Ishikawa (cell line): ENCODE measurements at regions not wholly inside any gene's neighbourhood (a gene's known extent, or its start where the extent isn't known, plus 50 kb on each side); places are given as distances from the start of the nearest gene placed in this dataset.

Experiments
- CEBPB ChIP-seq: IDR thresholded peaks from 2 replicates; pipeline ENCODE4 v1.6.1; 2012
- CREB1 ChIP-seq: IDR thresholded peaks from 2 replicates; pipeline ENCODE4 v1.6.1; 2012; ENCODE audit warnings: low read depth
- EGR1 ChIP-seq: IDR thresholded peaks from 2 replicates; pipeline ENCODE4 v1.6.1; 2012
- EP300 ChIP-seq: IDR thresholded peaks from 2 replicates; pipeline ENCODE4 v1.6.1; 2012; ENCODE audit warnings: borderline replicate concordance
- FOXM1 ChIP-seq: IDR thresholded peaks from 2 replicates; pipeline ENCODE4 v1.6.1; 2012; ENCODE audit warnings: low read depth, borderline replicate concordance
- NFIC ChIP-seq: IDR thresholded peaks from 2 replicates; pipeline ENCODE4 v1.6.1; 2012
- RAD21 ChIP-seq: IDR thresholded peaks from 2 replicates; pipeline ENCODE4 v1.6.1; 2012; ENCODE audit warnings: low read depth
- TAF1 ChIP-seq: IDR thresholded peaks from 2 replicates; pipeline ENCODE4 v1.6.1; 2012; ENCODE audit warnings: low read depth, mild to moderate bottlenecking
- TCF12 ChIP-seq: IDR thresholded peaks from 2 replicates; pipeline ENCODE4 v1.6.1; 2012; ENCODE audit warnings: low read depth
- TEAD4 ChIP-seq: IDR thresholded peaks from 2 replicates; pipeline ENCODE4 v1.6.1; 2012
- YY1 ChIP-seq: IDR thresholded peaks from 2 replicates; pipeline ENCODE4 v1.6.1; 2012; ENCODE audit warnings: low read depth
- ZBTB7A ChIP-seq: IDR thresholded peaks from 2 replicates; pipeline ENCODE4 v1.6.1; 2012; ENCODE audit warnings: low read depth
- TF ChIP-seq, protein P1 (sequence below): IDR thresholded peaks from 2 replicates; pipeline ENCODE4 v1.6.1; 2012
- TF ChIP-seq, protein P2 (sequence below): IDR thresholded peaks from 2 replicates; pipeline ENCODE4 v1.6.1; 2012
- TF ChIP-seq, protein P3 (sequence below): IDR thresholded peaks from 2 replicates; pipeline ENCODE4 v1.6.1; 2012; ENCODE audit warnings: low read depth, mild to moderate bottlenecking

DNA sequence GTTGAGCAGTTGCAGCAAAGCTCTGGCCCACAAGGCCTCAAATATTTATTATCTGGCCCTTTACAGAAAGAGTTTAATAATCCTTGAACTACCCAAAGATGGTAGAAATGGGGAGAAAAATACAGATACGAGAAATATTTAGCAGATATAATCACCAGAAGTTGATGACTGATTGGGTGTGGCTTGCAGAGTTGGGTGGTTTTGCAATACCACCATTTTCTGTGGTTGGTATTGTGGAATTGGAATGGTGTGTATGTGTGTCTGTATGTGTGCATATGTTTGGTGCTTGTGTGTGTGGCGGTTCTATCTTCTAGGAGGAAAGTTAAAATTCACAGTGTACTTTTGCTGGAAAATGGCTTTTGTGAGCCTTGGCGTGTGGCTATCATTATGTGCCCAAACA, 85.4 kb upstream of the MANSC4 start:
- no peak for TF ChIP-seq CEBPB
- TF ChIP-seq ZBTB7A, result no peak
- TF ChIP-seq, protein P1, sequence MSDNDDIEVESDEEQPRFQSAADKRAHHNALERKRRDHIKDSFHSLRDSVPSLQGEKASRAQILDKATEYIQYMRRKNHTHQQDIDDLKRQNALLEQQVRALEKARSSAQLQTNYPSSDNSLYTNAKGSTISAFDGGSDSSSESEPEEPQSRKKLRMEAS, result no peak
- no peak for TF ChIP-seq EP300
- TF ChIP-seq, protein P2, sequence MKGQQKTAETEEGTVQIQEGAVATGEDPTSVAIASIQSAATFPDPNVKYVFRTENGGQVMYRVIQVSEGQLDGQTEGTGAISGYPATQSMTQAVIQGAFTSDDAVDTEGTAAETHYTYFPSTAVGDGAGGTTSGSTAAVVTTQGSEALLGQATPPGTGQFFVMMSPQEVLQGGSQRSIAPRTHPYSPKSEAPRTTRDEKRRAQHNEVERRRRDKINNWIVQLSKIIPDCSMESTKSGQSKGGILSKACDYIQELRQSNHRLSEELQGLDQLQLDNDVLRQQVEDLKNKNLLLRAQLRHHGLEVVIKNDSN, result no peak
- TF ChIP-seq CREB1, result no peak
- no peak for TF ChIP-seq YY1
- TF ChIP-seq NFIC, result no peak
- no peak for TF ChIP-seq TAF1
- no peak for TF ChIP-seq FOXM1
- no peak for TF ChIP-seq RAD21
- TF ChIP-seq EGR1, result no peak
- TF ChIP-seq, protein P3, sequence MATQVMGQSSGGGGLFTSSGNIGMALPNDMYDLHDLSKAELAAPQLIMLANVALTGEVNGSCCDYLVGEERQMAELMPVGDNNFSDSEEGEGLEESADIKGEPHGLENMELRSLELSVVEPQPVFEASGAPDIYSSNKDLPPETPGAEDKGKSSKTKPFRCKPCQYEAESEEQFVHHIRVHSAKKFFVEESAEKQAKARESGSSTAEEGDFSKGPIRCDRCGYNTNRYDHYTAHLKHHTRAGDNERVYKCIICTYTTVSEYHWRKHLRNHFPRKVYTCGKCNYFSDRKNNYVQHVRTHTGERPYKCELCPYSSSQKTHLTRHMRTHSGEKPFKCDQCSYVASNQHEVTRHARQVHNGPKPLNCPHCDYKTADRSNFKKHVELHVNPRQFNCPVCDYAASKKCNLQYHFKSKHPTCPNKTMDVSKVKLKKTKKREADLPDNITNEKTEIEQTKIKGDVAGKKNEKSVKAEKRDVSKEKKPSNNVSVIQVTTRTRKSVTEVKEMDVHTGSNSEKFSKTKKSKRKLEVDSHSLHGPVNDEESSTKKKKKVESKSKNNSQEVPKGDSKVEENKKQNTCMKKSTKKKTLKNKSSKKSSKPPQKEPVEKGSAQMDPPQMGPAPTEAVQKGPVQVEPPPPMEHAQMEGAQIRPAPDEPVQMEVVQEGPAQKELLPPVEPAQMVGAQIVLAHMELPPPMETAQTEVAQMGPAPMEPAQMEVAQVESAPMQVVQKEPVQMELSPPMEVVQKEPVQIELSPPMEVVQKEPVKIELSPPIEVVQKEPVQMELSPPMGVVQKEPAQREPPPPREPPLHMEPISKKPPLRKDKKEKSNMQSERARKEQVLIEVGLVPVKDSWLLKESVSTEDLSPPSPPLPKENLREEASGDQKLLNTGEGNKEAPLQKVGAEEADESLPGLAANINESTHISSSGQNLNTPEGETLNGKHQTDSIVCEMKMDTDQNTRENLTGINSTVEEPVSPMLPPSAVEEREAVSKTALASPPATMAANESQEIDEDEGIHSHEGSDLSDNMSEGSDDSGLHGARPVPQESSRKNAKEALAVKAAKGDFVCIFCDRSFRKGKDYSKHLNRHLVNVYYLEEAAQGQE, result no peak
- no peak for TF ChIP-seq TEAD4
- no peak for TF ChIP-seq TCF12

DNA sequence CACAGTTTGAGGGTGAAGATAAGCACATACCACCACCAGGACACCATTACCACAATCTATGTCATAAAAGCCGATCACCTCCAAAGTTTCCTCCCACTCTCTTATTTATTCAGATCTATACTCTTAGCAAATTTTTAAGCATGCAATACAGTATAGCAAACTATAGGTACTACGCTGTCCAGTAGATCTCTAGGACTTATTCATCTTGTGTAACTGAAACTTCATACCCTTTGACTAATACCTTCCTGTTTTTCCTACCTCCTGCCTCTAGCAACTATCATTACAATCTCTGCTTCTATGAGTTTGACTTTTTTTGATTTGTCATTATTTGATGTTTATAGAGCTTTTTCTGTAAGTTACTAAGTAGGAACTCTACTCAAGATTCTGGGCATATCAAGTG, 84.5 kb upstream of the MANSC4 start:
- TF ChIP-seq, protein P3, result no peak
- TF ChIP-seq TEAD4 (no peak), TCF12 (no peak), CEBPB (no peak), RAD21 (no peak), CREB1 (no peak), TAF1 (no peak), EGR1 (no peak), YY1 (no peak), EP300 (no peak), ZBTB7A (no peak), NFIC (no peak), FOXM1 (no peak)
- TF ChIP-seq, protein P2, result no peak
- TF ChIP-seq, protein P1, result no peak

DNA sequence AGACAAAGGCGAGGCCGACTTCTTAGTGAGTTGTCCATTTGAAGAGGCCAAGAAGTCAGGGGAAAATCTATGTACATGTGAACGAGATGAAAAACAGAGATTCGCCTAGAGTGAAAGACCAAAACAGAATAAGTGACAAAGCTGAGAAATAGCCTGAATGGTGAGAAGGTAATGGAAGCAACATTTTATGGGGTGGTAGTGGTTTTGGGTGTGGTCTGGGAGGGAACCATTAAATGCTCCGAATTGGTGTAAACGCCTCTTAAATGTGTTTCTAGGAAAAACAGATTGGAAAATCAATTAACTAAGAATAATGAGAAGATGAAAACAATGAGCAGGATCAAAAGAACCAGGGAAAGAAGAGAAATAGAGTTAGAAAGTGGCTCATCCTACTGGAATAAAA, 83.8 kb upstream of the MANSC4 start:
- TF ChIP-seq, protein P3, result no peak
- no peak for TF ChIP-seq TEAD4
- TF ChIP-seq CEBPB, result no peak
- no peak for TF ChIP-seq ZBTB7A
- no peak for TF ChIP-seq NFIC
- TF ChIP-seq, protein P1, result no peak
- no peak for TF ChIP-seq RAD21
- no peak for TF ChIP-seq FOXM1
- TF ChIP-seq CREB1, result no peak
- no peak for TF ChIP-seq YY1
- TF ChIP-seq EP300, result no peak
- TF ChIP-seq, protein P2, result no peak
- no peak for TF ChIP-seq TAF1
- TF ChIP-seq EGR1, result no peak

DNA sequence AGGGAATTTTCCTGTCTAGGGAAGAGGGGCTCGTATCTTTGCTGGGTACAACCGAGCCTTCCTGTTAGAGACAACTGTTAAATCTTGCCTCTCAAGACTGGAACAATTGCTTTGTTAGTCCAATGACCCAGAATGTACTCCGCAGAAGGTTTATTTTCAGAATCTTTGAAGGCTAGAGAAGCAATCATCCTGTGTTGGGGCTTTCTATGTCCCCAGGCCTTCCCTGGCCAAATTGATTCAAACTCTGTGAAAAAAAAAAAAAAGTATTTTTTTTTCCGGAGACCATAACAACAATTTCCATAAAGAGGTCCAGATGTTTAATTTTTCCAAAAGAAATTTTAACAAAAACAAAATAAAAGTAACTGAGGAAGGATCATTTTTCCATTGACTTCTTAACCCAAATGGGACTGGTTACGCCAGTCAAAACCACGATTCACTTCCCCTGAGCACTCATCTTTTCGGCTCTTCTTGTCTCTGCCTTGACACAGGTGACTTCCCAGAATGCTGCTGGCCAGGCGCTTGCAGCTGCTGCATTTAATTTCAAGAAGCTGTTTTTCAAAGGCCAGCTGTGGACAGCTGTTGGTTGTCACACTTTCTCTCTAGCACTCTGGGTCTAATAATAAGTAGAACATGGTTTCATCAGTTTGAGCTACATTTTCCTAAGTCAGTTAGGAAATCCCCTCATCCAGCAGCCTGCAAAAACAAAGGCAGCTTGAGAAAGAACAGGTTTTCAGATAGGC, 81.6 kb upstream of the MANSC4 start:
- no peak for TF ChIP-seq CEBPB
- no peak for TF ChIP-seq EP300
